Activated T-cell treated with anti-CD3 and anti-CD28 coated beads, Interleukin-2, amount 50 U/mL, for 4 hours (primary cell): ENCODE measurements at regions not wholly inside any gene's neighbourhood (a gene's known extent, or its start where the extent isn't known, plus 50 kb on each side); places are given as distances from the start of the nearest gene placed in this dataset.

Experiments
- ATAC-seq, 2 donors: fragments of 200-7000 bp; cut with Tn5 transposase; one replicate each; pipeline ENCODE4 v1.10.0; 2021
- DNase-seq: peaks from one replicate; pipeline ENCODE4 v3.0.0-alpha.2; 2020
- H3K27me3 Mint-ChIP-seq: one replicate; pipeline ENCODE4 v1.8.0; 2021; ENCODE audit warnings: low read depth, mixed read lengths
- H3K36me3 Mint-ChIP-seq: one replicate; pipeline ENCODE4 v1.8.0; 2022; ENCODE audit warnings: mixed read lengths; ENCODE audit not compliant: insufficient read depth
- H3K4me1 Mint-ChIP-seq: one replicate; pipeline ENCODE4 v1.8.0; 2021; ENCODE audit warnings: low read depth, mixed read lengths
- H3K4me3 Mint-ChIP-seq: one replicate; pipeline ENCODE4 v1.8.0; 2021; ENCODE audit warnings: mild to moderate bottlenecking, moderate library complexity, mixed read lengths
- H3K9me3 Mint-ChIP-seq: one replicate; pipeline ENCODE4 v1.8.0; 2021; ENCODE audit warnings: mixed read lengths

GRCh38 chr6:102549221-102549874 lies 1155.8 kb downstream of the GRIK2 start:
- H3K4me3 Mint-ChIP-seq: no peak overlapping the region

GRCh38 chr6:102525336-102525735 lies 1131.8 kb downstream of the GRIK2 start:
- no peak overlapping the region for H3K4me3 Mint-ChIP-seq
- no peaks in the 10 kb centered on the region for H3K9me3 Mint-ChIP-seq
- no peak for DNase-seq
- no peaks in the 10 kb centered on the region for H3K27me3 Mint-ChIP-seq
- H3K4me1 Mint-ChIP-seq: no peaks in the 10 kb centered on the region
- no peaks in the 10 kb centered on the region for H3K36me3 Mint-ChIP-seq
- no peak for ATAC-seq

More at GRCh38 chr6:102549221-102549874, 1155.8 kb downstream of the GRIK2 start:
- H3K36me3 Mint-ChIP-seq: no peaks in the 10 kb centered on the region
- no peaks in the 10 kb centered on the region for H3K27me3 Mint-ChIP-seq
- H3K9me3 Mint-ChIP-seq: no peaks in the 10 kb centered on the region
- ATAC-seq (no peak), DNase-seq (no peak)
- H3K4me1 Mint-ChIP-seq: no peaks in the 10 kb centered on the region

DNA sequence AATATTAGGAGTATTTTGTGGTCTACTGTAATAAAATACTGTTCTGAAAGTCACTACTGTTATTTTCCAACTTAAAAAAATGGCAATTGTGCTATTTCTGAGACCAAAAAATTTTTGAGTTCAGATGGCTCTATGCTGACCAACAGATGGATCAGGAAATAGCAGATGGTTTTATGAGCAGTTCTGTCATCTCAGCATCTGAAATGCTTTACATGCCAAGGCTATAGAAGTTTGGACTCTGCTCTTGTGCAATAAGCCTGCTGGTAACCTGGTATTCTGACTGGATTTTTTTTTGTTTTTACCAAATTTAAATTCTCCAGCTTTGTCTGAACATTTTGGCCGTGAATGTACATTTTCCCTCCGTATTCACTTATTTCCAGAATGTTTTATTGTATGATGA lies 1127.5 kb downstream of the GRIK2 start:
- DNase-seq (no peak), ATAC-seq (no peak)
- Mint-ChIP-seq H3K27me3 (no peaks in the 10 kb centered on the region), H3K9me3 (no peaks in the 10 kb centered on the region), H3K36me3 (no peaks in the 10 kb centered on the region), H3K4me3 (no peak overlapping the region), H3K4me1 (no peaks in the 10 kb centered on the region)

- Mint-ChIP-seq H3K4me1 (no peaks in the 10 kb centered on the region), H3K27me3 (no peaks in the 10 kb centered on the region), H3K4me3 (no peak overlapping the region), H3K36me3 (no peaks in the 10 kb centered on the region), H3K9me3 (no peaks in the 10 kb centered on the region)
- ATAC-seq (no peak), DNase-seq (no peak)
Observed at GRCh38 chr6:102517506-102517905, 1124.0 kb downstream of the GRIK2 start.

DNA sequence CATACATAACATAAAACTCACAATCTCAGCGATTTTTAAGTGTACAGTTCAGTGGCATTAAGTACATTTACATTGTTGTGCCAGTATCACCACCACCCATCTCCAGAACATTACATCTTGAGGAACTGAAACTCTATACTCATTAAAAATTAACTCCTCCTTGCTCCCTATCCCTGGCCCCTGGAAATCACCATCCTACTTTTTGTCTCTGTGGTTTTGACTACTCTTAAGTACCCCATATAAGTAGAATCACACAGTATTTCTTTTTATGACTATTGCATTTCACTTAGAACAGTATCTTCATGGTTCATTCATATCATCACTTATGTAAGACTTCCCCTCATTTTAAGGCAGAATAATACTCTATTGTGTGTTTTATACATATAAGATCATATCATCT lies 1108.1 kb downstream of the GRIK2 start:
- ATAC-seq (no peak), DNase-seq (no peak)
- Mint-ChIP-seq H3K36me3 (no peaks in the 10 kb centered on the region), H3K4me3 (no peak overlapping the region), H3K27me3 (no peaks in the 10 kb centered on the region), H3K4me1 (no peaks in the 10 kb centered on the region), H3K9me3 (peaks cover 24% of the 10 kb centered on the region)

- H3K36me3 Mint-ChIP-seq: no peaks in the 10 kb centered on the region
- no peaks in the 10 kb centered on the region for H3K27me3 Mint-ChIP-seq
- peaks cover 5% of the 10 kb centered on the region for H3K9me3 Mint-ChIP-seq
- DNase-seq (no peak), ATAC-seq (no peak)
- no peak overlapping the region for H3K4me3 Mint-ChIP-seq
- H3K4me1 Mint-ChIP-seq: no peaks in the 10 kb centered on the region
Observed at GRCh38 chr6:102494808-102495207, 1101.3 kb downstream of the GRIK2 start.

- ATAC-seq (no peak), DNase-seq (no peak)
- no peaks in the 10 kb centered on the region for H3K4me1 Mint-ChIP-seq
- peaks cover 5% of the 10 kb centered on the region for H3K9me3 Mint-ChIP-seq
- H3K4me3 Mint-ChIP-seq: no peak overlapping the region
- no peaks in the 10 kb centered on the region for H3K36me3 Mint-ChIP-seq
- H3K27me3 Mint-ChIP-seq: no peaks in the 10 kb centered on the region
Observed at GRCh38 chr6:102493485-102493884, 1100.0 kb downstream of the GRIK2 start.

DNA sequence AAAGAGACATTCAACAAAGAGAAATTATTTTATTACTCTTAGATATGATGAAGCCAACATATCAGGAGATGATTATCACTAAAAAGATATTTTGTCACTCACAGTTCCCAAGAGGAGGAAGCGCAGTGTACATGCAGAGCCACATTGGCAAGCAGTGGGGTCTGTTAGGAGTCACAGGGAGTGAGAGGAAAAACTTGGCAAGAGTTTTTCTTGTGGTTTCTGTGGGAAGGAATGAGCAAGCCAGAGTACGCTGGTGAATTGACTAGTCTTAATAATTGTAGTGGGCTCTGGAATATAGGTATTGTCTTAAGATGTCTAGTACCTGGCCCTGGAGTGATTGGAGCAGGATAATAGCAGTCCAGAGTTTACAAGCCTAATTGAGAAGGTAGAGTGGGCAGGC lies 1095.2 kb downstream of the GRIK2 start:
- no peak for ATAC-seq

GRCh38 chr6:102485480-102485879 lies 1092.0 kb downstream of the GRIK2 start:
- no peak for ATAC-seq
- no peak for DNase-seq
- H3K4me1 Mint-ChIP-seq: no peaks in the 10 kb centered on the region

More for the DNA sequence above, 1095.2 kb downstream of the GRIK2 start:
- Mint-ChIP-seq H3K9me3 (peaks cover 7% of the 10 kb centered on the region), H3K36me3 (no peaks in the 10 kb centered on the region), H3K4me1 (no peaks in the 10 kb centered on the region), H3K4me3 (no peak overlapping the region), H3K27me3 (no peaks in the 10 kb centered on the region)
- DNase-seq: no peak

GRCh38 chr6:102474041-102474807 lies 1080.7 kb downstream of the GRIK2 start:
- Mint-ChIP-seq H3K4me3 (no peak overlapping the region), H3K36me3 (no peaks in the 10 kb centered on the region), H3K27me3 (no peaks in the 10 kb centered on the region), H3K4me1 (no peaks in the 10 kb centered on the region), H3K9me3 (peaks cover 6% of the 10 kb centered on the region)
- no peak for ATAC-seq
- DNase-seq: no peak

More at GRCh38 chr6:102485480-102485879, 1092.0 kb downstream of the GRIK2 start:
- H3K27me3 Mint-ChIP-seq: no peaks in the 10 kb centered on the region
- no peaks in the 10 kb centered on the region for H3K36me3 Mint-ChIP-seq
- H3K9me3 Mint-ChIP-seq: peaks cover 7% of the 10 kb centered on the region
- H3K4me3 Mint-ChIP-seq: no peak overlapping the region

- DNase-seq: no peak
- Mint-ChIP-seq H3K36me3 (no peaks in the 10 kb centered on the region), H3K4me1 (no peaks in the 10 kb centered on the region), H3K4me3 (no peak overlapping the region), H3K9me3 (peaks cover 2% of the 10 kb centered on the region), H3K27me3 (no peaks in the 10 kb centered on the region)
- ATAC-seq: no peak
Observed at GRCh38 chr6:102458990-102459389, 1065.5 kb downstream of the GRIK2 start.

DNA sequence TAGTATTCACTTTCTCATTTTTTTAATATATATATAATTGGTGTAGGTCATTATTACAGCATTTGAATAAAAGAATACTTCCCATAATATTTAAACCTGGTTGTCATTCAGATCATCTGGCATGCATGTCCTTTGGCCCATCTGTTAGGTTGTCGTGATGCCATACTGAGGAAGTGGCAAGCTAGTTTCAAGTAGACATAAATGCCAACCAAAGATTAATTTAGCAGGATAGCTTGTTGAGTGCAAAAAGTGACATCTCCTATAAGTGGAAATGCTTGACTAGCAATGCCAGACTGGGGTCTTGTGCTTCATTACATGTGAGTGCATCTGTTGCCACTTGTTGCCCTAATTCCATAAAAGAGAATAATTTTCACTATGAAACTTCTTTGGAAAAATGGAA lies 1044.7 kb downstream of the GRIK2 start:
- ATAC-seq: no peak
- no peaks in the 10 kb centered on the region for H3K9me3 Mint-ChIP-seq
- H3K36me3 Mint-ChIP-seq: no peaks in the 10 kb centered on the region
- no peak for DNase-seq
- H3K4me3 Mint-ChIP-seq: no peak overlapping the region
- H3K4me1 Mint-ChIP-seq: no peaks in the 10 kb centered on the region
- no peaks in the 10 kb centered on the region for H3K27me3 Mint-ChIP-seq

- no peak for ATAC-seq
Observed at GRCh38 chr6:102417368-102417998, 1024.0 kb downstream of the GRIK2 start.

GRCh38 chr6:102415891-102416290 lies 1022.4 kb downstream of the GRIK2 start:
- no peaks in the 10 kb centered on the region for H3K27me3 Mint-ChIP-seq
- peaks cover 9% of the 10 kb centered on the region for H3K9me3 Mint-ChIP-seq

More at GRCh38 chr6:102417368-102417998, 1024.0 kb downstream of the GRIK2 start:
- Mint-ChIP-seq H3K27me3 (no peaks in the 10 kb centered on the region), H3K4me3 (no peak overlapping the region), H3K36me3 (no peaks in the 10 kb centered on the region), H3K9me3 (peaks cover 14% of the 10 kb centered on the region), H3K4me1 (no peaks in the 10 kb centered on the region)
- no peak for DNase-seq

GRCh38 chr6:102411796-102412195 lies 1018.3 kb downstream of the GRIK2 start:
- no peaks in the 10 kb centered on the region for H3K36me3 Mint-ChIP-seq
- no peak for DNase-seq
- H3K9me3 Mint-ChIP-seq: peaks cover 4% of the 10 kb centered on the region
- no peak for ATAC-seq
- H3K27me3 Mint-ChIP-seq: no peaks in the 10 kb centered on the region
- H3K4me1 Mint-ChIP-seq: no peaks in the 10 kb centered on the region
- no peak overlapping the region for H3K4me3 Mint-ChIP-seq

More at GRCh38 chr6:102415891-102416290, 1022.4 kb downstream of the GRIK2 start:
- ATAC-seq: no peak
- Mint-ChIP-seq H3K4me1 (no peaks in the 10 kb centered on the region), H3K36me3 (no peaks in the 10 kb centered on the region), H3K4me3 (no peak overlapping the region)
- no peak for DNase-seq
